DMS53 treated with DMSO at 0.1 percent for 48 hours (cell line): ENCODE measurements at regions not wholly inside any gene's neighbourhood (a gene's known extent, or its start where the extent isn't known, plus 50 kb on each side); places are given as distances from the start of the nearest gene placed in this dataset.
"Not testable (repeated sequence)": the region's sequence is repeated elsewhere in the genome, so short reads cannot be mapped to it uniquely, and the experiment has no call there.

Experiments used
- DNase-seq: peaks from one replicate; lab custom pipeline; 2025; ENCODE audit not compliant: unreplicated experiment; lab: John Stamatoyannopoulos, UW

GRCh38 chr5:38678076-38678475, 121.6 kb upstream of the LIFR start:
- DNase-seq = no peak

GRCh38 chr5:38678697-38679096, 122.3 kb upstream of the LIFR start:
- not testable (repeated sequence) for DNase-seq

DNA sequence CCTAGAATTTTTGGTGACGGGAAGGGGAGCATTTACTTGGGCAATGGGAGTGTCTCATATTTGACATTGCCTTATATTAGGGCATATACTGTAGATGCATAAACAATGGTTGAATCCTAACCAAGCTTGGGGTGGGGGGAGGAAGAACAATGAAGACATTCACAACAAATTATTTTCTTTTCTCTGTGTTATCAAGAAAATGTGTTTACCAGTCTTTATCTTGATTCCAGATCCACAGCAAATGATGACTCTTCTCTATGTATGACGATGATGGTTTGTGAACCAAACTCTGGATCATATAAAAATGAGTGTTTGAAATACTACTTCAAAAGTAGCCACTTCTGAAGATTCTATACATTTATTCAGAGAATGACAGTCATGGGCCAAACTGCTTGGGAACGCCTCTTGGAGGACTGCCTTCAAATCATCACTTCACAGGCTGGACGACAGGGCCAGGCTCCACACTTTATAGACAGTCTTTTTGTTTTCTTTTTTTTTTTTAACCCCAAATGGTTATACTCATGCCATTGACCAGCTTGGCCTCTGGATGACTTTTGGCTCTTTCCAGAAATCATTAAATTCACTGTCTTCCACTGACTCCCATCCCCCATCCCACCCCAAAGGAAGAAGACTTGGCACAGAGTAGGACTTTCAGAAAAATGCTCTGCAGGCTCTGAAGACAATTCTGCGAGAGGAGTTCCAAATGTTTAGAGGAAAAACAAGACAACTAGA, 123.8 kb upstream of the LIFR start:
- DNase-seq = no peak

GRCh38 chr5:38681029-38681706, 124.7 kb upstream of the LIFR start:
- DNase-seq = no peak

GRCh38 chr5:38681966-38682365, 125.5 kb upstream of the LIFR start:
- no peak for DNase-seq

GRCh38 chr5:38686658-38687057, 130.2 kb upstream of the LIFR start:
- no peak for DNase-seq

DNA sequence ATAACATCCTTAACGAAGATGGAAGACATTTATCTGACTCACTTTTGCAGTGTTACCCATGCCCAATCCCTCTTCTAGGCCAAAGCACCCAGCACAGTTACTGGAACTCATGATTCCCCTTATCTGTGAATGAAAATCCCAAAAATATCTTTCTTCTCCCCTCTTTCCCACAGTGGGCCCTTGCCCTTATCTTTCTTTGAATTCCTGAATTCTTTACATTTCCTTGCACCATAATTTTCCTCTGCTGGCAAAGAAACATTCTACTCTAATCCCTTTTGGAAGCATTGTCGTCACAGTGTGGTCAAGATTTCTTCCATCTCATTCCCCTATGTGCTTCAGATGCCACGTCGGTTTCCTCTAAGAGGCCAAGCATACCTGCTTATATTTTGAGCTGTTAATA, 135.9 kb upstream of the LIFR start:
- no peak for DNase-seq

- DNase-seq = no peak
These were observed 136.5 kb upstream of the LIFR start for GRCh38 chr5:38692781-38693527.

GRCh38 chr5:38695021-38695958, 138.8 kb upstream of the LIFR start:
- DNase-seq = no peak

DNA sequence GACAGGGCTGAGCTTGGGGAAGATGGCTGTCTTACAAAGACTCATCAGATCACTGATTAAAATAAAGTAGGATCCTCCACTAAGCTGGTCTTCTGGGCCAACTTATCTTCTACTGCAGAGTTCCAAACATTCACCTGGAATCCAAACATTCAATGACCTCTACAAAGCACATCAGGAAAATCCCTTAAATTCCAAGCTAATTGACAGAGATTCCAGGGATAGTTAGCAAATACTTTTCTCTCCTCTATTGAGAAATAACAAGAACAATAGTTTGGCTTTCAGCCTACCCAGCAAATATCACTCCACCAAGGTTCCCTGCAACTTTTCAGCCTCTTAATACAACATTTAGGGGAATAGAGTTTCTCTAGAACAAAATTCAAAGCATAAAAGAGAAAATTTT, 140.6 kb upstream of the LIFR start:
- DNase-seq = no peak

DNA sequence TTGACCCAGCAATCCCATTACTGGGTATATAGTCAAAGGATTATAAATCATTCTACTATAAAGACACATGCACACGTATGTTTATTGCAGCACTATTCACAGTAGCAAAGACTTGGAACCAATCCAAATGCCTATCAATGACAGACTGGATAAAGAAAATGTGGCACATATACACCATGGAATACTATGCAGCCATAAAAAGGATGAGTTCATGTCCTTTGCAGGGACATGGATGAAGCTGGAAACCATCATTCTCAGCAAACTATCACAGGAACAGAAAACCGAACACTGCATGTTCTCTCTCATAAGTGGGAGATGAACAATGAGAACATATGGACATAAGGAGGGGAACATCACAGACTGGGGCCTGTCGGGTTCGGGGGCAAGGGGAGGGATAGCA, 140.3 kb upstream of the OSMR start:
- DNase-seq = not testable (repeated sequence)

- DNase-seq = no peak
These were observed 139.4 kb upstream of the OSMR start for GRCh38 chr5:38706376-38706775.

GRCh38 chr5:38707352-38708210, 138.2 kb upstream of the OSMR start:
- no peak for DNase-seq

- no peak for DNase-seq
These were observed 136.0 kb upstream of the OSMR start for GRCh38 chr5:38709678-38710306.

DNA sequence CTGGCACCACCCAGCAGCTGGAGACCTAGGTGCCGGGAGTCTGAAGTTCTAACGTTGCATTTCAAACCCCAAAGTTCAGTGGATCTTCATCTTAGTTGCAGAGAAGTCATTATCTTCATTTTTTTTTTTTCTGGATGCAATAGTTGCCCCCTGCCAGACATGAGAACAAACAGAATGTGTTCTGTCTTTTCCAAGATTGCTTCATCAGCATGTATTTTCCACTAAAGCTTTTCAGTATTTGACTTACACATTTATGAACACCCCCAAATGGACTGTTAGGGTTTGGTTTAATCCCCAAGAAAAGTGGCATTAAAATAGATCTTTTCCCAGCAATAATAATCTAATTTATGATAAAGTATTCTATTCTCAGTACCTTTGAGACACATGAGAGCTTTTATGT, 135.2 kb upstream of the OSMR start:
- no peak for DNase-seq

GRCh38 chr5:38712391-38712790, 133.4 kb upstream of the OSMR start:
- DNase-seq = no peak

DNA sequence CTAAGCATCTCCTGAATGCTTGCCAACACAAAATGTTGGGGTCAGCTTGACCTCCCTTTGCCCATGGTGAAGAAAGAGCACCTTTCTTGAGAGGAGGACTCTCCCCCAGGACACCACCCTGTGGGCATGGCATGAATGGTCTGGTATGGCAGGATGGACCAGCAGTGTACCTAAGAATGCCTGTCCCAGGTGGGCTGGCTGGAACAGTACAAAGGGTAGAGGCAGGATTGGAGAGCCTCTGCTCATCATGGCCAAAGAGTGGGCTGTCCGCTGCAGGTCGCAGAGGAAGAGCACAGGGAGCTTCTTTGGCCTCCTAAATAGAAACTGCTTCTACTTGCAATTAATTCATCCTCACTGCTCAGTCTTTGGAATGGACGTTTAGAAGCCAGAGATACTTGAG, 131.6 kb upstream of the OSMR start:
- no peak for DNase-seq

- no peak for DNase-seq
These were observed 131.0 kb upstream of the OSMR start for GRCh38 chr5:38714703-38715355.

DNA sequence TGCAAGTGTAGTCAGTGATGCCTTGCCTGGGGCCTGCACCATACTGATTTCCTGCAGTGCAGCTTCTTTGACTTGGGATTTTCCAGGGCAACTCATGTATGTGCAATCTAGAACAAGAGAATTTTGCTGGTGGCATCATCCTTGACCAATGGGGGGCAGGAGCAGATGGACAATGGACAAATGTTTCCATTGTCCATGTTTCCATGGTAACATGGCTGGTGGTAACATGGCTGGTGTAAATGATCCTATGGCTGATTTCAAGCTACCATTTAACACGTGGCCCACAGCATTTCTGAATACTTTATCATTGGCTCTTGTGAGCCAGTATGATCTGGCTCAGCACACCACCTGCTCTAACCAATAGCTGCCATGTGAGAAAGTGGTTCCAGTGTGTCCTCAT, 130.1 kb upstream of the OSMR start:
- no peak for DNase-seq
